CD14-positive monocyte (primary cell): ENCODE measurements at regions not wholly inside any gene's neighbourhood (a gene's known extent, or its start where the extent isn't known, plus 50 kb on each side); places are given as distances from the start of the nearest gene placed in this dataset.

Experiments
- DNase-seq, 3 donors: peaks; one replicate each; pipeline ENCODE4 v3.0.0-alpha.2; 2011 to 2022
- H2AFZ ChIP-seq: 2 replicates; pipeline ENCODE4 v1.6.0; 2012; ENCODE audit warnings: mild to moderate bottlenecking, low read depth, low read length, inconsistent platforms; ENCODE audit not compliant: insufficient read depth, poor library complexity, severe bottlenecking
- H3K27ac ChIP-seq, 2 donors: 1 replicate in 1 of 2; 2 replicates in 1 of 2; pipeline ENCODE4 v1.5.1; 2012 to 2013; ENCODE audit warnings: low read length in 2 of 2, control low read depth in 1 of 2, inconsistent platforms in 1 of 2, low read depth in 1 of 2, mild to moderate bottlenecking in 1 of 2
- H3K27me3 ChIP-seq, 2 donors: one replicate each; pipeline versions ENCODE4 v1.6.0 to v1.6.1; 2011 to 2013; ENCODE audit warnings: low read length in 2 of 2; ENCODE audit not compliant: control insufficient read depth in 2 of 2, insufficient read depth in 2 of 2
- H3K36me3 ChIP-seq, 2 donors: replicated peaks in 1 of 2; 1 replicate in 1 of 2; 2 replicates in 1 of 2; pipeline versions ENCODE4 v1.5.1 to v1.6.1; 2012 to 2013; ENCODE audit warnings: low read length in 2 of 2, control low read depth in 1 of 2, inconsistent platforms in 1 of 2, mild to moderate bottlenecking in 1 of 2; ENCODE audit not compliant: insufficient read depth in 2 of 2, control insufficient read depth in 1 of 2
- H3K4me1 ChIP-seq, 2 donors: 1 replicate in 1 of 2; 2 replicates in 1 of 2; pipeline versions ENCODE4 v1.5.1 to v1.6.1; 2012 to 2013; ENCODE audit warnings: low read length in 2 of 2, control low read depth in 1 of 2, inconsistent platforms in 1 of 2, mild to moderate bottlenecking in 1 of 2, moderate library complexity in 1 of 2; ENCODE audit not compliant: insufficient read depth in 2 of 2, control insufficient read depth in 1 of 2
- H3K4me2 ChIP-seq: replicated peaks from 2 replicates; pipeline ENCODE3; 2012; ENCODE audit warnings: low read length, moderate library complexity, mild to moderate bottlenecking; ENCODE audit not compliant: poor library complexity, severe bottlenecking; ENCODE audit errors: extremely low read depth
- H3K4me3 ChIP-seq, 3 experiments: fragments of 200-600 bp in 1 of 3; sonication (generic) in 1 of 3; replicated peaks in 1 of 3; 1 replicate in 2 of 3; 2 replicates in 1 of 3; pipeline ENCODE4 v1.5.1; 2011 to 2013; ENCODE audit warnings: low read length in 3 of 3, mild to moderate bottlenecking in 3 of 3, control low read depth in 2 of 3, low read depth in 2 of 3, inconsistent platforms in 1 of 3, moderate library complexity in 1 of 3
- H3K79me2 ChIP-seq: 2 replicates; pipeline ENCODE4 v1.6.0; 2012; ENCODE audit warnings: mild to moderate bottlenecking, control low read depth, inconsistent platforms, low read length, moderate library complexity; ENCODE audit not compliant: insufficient read depth
- H3K9ac ChIP-seq: 2 replicates; pipeline ENCODE4 v1.6.0; 2017; ENCODE audit warnings: low read length, mild to moderate bottlenecking; ENCODE audit not compliant: insufficient read depth, poor library complexity, severe bottlenecking
- H3K9me3 ChIP-seq, 2 donors: replicated peaks in 1 of 2; 1 replicate in 1 of 2; 2 replicates in 1 of 2; pipeline versions ENCODE4 v1.5.1 to v1.6.1; 2012 to 2013; ENCODE audit warnings: low read length in 2 of 2, control low read depth in 1 of 2; ENCODE audit not compliant: control insufficient read depth in 1 of 2, insufficient read depth in 1 of 2
- H4K20me1 ChIP-seq: 2 replicates; pipeline ENCODE4 v1.6.0; 2012; ENCODE audit warnings: mild to moderate bottlenecking, low read length, control low read depth, moderate library complexity; ENCODE audit not compliant: insufficient read depth
- H3K27ac Mint-ChIP-seq, 7 donors: one replicate each; pipeline ENCODE4 v1.8.0; 2020; ENCODE audit warnings: mild to moderate bottlenecking in 7 of 7, mixed read lengths in 7 of 7, moderate library complexity in 6 of 7, inconsistent platforms in 2 of 7
- H3K27me3 Mint-ChIP-seq, 3 donors: one replicate each; pipeline ENCODE4 v1.8.0; 2021 to 2022; ENCODE audit warnings: low read depth in 3 of 3, mild to moderate bottlenecking in 3 of 3, mixed read lengths in 3 of 3, moderate library complexity in 3 of 3, inconsistent platforms in 1 of 3
- H3K36me3 Mint-ChIP-seq, 2 donors: one replicate each; pipeline ENCODE4 v1.8.0; 2020; ENCODE audit warnings: mixed read lengths in 2 of 2, inconsistent platforms in 1 of 2, mild to moderate bottlenecking in 1 of 2
- H3K4me1 Mint-ChIP-seq: one replicate; pipeline ENCODE4 v1.8.0; 2020; ENCODE audit warnings: mild to moderate bottlenecking, mixed read lengths
- H3K4me3 Mint-ChIP-seq, 2 donors: one replicate each; pipeline ENCODE4 v1.8.0; 2020; ENCODE audit warnings: mild to moderate bottlenecking in 2 of 2, mixed read lengths in 2 of 2, moderate library complexity in 1 of 2
- H3K9me3 Mint-ChIP-seq, 7 donors: one replicate each; pipeline ENCODE4 v1.8.0; 2020 to 2022; ENCODE audit warnings: mixed read lengths in 7 of 7, mild to moderate bottlenecking in 6 of 7, moderate library complexity in 6 of 7, inconsistent platforms in 2 of 7
- CTCF ChIP-seq: fragments of 200-600 bp; IDR thresholded peaks from one replicate; pipeline ENCODE4 v1.8.0; 2022; ENCODE audit warnings: antibody characterized with exemption, mild to moderate bottlenecking
- WGBS: methylation state at CpG from one replicate; pipeline ENCODE4 v1.1.5; 2013; ENCODE audit warnings: missing lambda C conversion rate; ENCODE audit not compliant: insufficient coverage; 5-methylcytosine and 5-hydroxymethylcytosine counted together
- intact Hi-C, 2 donors: fragments of 100-400 bp; cut with micrococcal nuclease; formaldehyde crosslinking; loops; one replicate each; pipeline versions ENCODE4 v1.15.0 to v1.15.1; 2023

DNA sequence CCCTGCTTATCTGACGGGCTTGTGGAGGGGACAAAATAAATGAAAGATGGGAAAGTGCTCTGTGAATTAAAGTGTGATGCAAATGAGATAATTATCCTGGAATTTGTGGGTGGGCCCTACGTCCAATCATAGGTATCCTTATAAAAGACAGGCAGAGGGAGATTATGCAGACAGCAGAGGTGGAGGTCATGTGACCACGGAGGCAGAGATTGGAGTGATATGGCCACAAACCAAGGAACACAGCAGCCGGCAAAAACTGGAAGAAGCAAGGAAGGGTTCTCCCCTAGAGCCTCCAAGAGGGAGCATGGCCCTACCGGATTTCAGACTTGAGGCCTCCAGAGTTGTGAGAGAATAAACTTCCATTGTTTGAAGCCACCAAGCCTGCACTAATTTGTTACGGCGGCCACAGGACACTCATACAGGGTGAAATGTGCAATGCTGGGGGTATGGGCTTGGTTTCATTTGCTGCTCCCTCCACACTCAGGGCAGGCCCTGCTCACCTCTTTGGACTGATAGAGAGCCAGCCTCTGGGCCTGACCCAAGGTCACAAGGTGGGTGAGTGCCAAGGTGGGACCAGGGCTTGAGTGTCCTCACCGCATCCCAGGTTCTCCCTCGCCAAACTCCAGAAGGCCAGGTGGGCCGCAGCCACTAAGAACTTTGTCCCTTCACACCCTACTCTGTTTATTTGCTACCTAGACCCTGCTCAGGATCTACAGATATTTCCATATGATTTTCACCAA lies 149.6 kb upstream of the TNRC6C start:
- Mint-ChIP-seq H3K36me3 (no peaks in the 10 kb centered on the region), H3K27me3 (peaks cover 5 to 10% (median 9%) of the 10 kb centered on the region in 3 donors), H3K9me3 (peaks cover 0 to 4% (median 0%) of the 10 kb centered on the region in 7 donors), H3K4me3 (no peak overlapping the region), H3K4me1 (no peaks in the 10 kb centered on the region), H3K27ac (no peak overlapping the region)
- H2AFZ ChIP-seq, result no peak overlapping the region
- no peaks in the 10 kb centered on the region for H3K79me2 ChIP-seq
- intact Hi-C loops, result no loop called here
- H3K4me1 ChIP-seq, result no peaks in the 10 kb centered on the region
- no peak overlapping the region for H3K27ac ChIP-seq
- no peaks in the 10 kb centered on the region for H3K9me3 ChIP-seq
- peaks cover 0 to 2% of the 10 kb centered on the region in 2 donors for H3K27me3 ChIP-seq
- DNase-seq, result no peak
- no peak overlapping the region for H3K4me2 ChIP-seq
- WGBS, result 95% methylated on average over 4 of the region's 10 CpGs
- H4K20me1 ChIP-seq, result no peaks in the 10 kb centered on the region
- no peak overlapping the region for H3K4me3 ChIP-seq
- no peaks in the 10 kb centered on the region for H3K36me3 ChIP-seq
- no peak for TF ChIP-seq CTCF
- no peak overlapping the region for H3K9ac ChIP-seq

- H4K20me1 ChIP-seq, result no peaks in the 10 kb centered on the region
- H3K9me3 ChIP-seq, result no peaks in the 10 kb centered on the region
- Mint-ChIP-seq H3K27me3 (peaks cover 2 to 8% (median 3%) of the 10 kb centered on the region in 3 donors), H3K9me3 (peaks cover 0 to 4% (median 0%) of the 10 kb centered on the region in 7 donors), H3K27ac (no peak overlapping the region), H3K4me1 (no peaks in the 10 kb centered on the region), H3K4me3 (no peak overlapping the region), H3K36me3 (no peaks in the 10 kb centered on the region)
- DNase-seq, result no peak
- H3K79me2 ChIP-seq, result no peaks in the 10 kb centered on the region
- intact Hi-C loops, result no loop called here
- H3K4me1 ChIP-seq, result no peaks in the 10 kb centered on the region
- no peak overlapping the region for H3K9ac ChIP-seq
- no peak overlapping the region for H2AFZ ChIP-seq
- H3K4me2 ChIP-seq, result no peak overlapping the region
- H3K27ac ChIP-seq, result no peak overlapping the region
- no peak for TF ChIP-seq CTCF
- H3K36me3 ChIP-seq, result no peaks in the 10 kb centered on the region
- 78% methylated on average over 2 of the region's 2 CpGs for WGBS
- no peak overlapping the region for H3K4me3 ChIP-seq
- peaks cover 0 to 2% of the 10 kb centered on the region in 2 donors for H3K27me3 ChIP-seq
Measured at GRCh38 chr17:77809814-77810213, 148.7 kb upstream of the TNRC6C start.
